HG02981 (cell line): ENCODE measurements at regions not wholly inside any gene's neighbourhood (a gene's known extent, or its start where the extent isn't known, plus 50 kb on each side); places are given as distances from the start of the nearest gene placed in this dataset.
"Not testable (repeated sequence)": the region's sequence is repeated elsewhere in the genome, so short reads cannot be mapped to it uniquely, and the experiment has no call there.

Experiments used
- ATAC-seq: cut with Tn5 transposase; IDR thresholded peaks from one replicate; pipeline ENCODE4 v1.9.1; 2021; ENCODE audit warnings: mild to moderate bottlenecking, moderate library complexity; ENCODE audit not compliant: unreplicated experiment

DNA sequence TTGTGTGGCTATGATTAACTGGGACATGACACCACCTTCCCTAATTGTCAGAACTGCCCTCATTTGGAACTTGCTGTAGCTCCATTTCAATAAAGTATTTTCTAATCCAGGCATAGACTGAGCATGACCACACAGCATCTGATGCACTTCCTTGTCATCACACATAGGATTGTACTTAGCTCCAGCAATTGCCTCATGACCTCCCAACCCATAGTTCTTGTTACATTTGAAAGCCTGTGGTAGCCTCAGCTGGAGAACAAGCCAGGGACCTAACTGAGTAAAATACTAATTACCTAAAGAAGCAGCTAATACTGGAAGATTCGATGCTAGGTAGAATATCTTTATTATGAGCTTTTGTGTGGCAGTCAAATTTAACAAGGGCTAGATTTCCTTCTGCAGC, 187.3 kb upstream of the KIF2B start:
- no peak for ATAC-seq

DNA sequence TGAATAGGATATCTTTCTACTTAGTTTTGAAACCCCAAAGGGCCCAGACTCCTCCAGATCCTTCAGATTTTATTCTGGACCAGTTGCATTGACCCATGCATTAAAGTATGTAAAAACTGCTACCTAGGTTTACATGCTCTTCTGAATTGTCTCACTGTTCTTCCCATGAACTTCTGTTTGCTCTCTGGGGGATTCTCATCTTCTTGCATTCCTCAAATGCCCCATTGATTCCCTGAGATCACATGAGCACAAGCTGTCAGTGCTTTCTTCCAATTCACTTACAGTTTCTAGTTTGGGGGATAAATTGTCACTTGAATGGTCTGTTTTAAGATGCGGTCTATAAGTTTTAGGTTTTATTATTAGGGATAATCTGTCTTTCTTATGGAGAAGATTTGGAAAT, 188.9 kb upstream of the KIF2B start:
- no peak for ATAC-seq

DNA sequence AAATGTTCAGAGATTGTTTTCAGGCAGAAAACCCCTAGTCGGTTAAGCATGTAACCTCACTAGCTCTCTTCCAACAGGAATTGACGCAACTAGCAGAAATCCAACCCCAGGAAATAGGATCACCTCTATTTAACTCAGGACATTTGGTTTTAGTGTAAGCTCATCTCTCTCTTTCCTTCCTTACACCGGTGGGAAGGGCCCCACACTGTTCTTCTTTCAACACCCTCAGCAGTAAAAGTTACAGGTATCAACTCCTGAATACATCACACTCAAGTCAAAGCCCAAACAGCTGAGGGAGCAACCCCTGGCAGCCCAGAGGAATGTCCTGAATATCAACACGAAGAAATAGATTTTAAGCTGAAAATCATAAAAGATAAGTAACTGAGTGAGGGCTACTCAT, 191.2 kb upstream of the KIF2B start:
- no peak for ATAC-seq

DNA sequence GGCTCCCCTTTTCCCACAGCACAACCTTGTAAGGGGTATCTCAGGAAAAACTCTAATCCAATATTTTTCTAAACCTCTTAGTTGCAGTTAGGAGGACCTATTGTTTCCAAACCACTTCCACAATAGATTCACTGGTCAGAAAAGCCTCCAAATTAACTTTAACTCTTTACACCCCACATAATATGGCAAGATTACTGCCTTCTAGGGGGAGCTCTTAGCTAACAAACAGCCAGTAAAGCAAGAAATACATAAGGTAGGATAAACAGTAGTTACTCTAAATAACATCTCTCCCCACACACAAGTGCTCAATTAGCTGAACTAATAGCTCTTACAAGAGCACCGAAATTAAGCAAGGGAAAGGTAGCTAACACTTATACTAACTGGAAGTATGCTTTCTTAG, 192.1 kb upstream of the KIF2B start:
- no peak for ATAC-seq

DNA sequence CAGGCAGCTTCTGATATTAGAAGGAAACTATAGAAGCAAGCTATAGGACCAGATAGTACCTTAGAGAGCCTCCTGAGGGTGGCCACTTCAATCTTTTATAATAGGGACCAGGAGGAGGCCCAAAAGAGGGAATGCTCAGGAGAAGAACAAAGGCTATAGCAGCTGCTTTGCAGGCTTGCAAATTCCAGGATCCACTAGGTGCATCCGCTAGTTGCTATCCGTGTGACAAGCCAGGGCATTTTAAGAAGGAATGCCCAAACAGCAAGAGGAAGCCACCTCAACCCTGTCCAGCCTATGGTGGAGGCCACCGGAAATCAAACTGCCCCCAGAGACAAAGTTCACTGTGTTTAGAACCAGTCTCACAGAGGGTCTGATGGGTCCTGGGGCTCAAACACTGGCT, 192.6 kb upstream of the KIF2B start:
- ATAC-seq, result no peak

DNA sequence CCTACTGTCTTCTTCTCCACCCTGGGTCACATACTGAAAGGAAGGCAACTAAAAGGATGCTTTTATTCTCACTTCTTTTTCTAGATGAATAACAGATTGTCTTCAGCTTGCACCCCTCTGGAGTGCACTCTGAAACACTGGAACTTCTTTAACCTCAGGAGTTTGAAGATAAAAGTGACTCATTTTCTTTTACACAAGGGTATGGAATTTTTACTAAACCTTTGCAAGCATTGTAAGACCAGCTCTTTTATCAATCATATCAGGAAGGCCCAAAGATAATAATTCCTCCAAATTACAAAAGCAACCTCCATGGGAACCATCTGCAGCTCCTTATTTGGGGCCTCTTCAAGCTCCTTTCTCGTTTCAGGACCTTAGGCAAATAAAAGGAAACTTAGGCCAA, 193.5 kb upstream of the KIF2B start:
- ATAC-seq, result no peak

DNA sequence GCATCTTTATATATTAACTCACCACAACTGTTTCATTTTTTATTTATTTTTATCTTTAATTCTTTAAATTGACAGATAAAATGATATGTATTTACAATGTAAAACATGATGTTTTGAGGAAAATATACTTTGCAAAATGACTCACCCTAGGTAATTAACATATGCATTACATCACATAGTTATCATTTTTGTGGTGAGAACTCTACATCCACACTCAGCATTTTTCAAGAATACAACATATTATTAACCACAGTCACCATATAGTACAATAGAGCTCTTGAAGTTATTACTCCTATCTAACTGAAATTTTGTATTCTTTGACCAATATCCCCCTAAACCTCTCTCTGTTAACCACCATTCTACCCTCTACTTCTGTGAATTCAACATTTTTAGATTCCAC, 194.7 kb upstream of the KIF2B start:
- ATAC-seq, result no peak

DNA sequence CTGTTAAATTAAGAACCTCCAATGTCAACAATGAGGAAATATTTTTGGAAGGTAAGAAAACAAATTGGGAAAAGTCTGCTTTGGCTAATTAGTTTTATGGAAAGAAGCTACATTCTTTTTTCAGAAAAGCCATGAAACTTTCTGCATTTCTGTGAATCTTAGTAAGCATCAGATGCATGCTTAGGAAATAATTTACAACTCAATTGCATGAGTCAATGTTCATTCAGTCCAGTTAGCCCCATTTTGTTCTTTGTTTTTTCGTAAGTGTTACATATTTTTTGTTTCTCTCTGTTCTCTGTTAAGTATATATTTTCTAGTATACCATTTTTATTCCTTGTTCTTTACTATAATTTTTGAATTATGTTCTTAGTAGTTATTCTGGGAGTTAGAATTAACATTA, 195.2 kb upstream of the KIF2B start:
- ATAC-seq, result no peak

DNA sequence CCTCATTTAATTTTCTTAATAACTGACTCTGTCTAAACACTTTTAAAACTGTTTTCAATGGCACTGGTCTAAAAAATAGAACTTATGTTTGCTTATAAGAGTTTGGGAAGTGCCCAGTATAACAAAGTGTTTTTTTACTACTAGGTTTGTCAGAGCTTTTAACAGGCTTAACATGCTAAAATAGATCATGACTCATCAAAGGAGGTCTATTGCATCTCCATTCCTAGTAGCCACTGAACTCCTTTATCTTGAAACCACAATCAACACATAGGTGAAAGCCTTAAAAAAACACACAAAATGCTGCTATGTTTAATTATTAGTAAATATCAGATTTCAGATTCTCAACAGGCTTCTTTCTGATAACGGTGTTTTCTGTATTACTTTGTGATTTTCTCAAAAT, 196.4 kb upstream of the KIF2B start:
- no peak for ATAC-seq

DNA sequence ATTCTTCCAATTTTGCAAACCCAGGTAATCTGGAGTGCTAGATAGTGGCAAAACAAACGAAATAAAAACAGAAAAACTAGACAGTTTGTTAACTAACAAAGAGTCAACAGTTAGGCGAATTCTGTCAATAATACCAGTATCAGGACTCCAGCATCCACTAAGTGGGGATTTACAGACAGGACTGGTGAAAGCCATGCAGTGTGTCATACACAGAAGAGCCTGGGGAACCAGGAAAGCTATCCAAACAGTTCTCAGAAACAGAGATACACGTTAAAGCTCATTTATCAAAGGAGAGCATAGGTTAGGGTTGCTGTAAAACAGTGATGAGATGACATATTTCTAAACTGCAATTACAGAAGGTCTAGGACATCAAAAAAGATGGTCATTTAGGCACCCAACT, 203.7 kb upstream of the KIF2B start:
- no peak for ATAC-seq

DNA sequence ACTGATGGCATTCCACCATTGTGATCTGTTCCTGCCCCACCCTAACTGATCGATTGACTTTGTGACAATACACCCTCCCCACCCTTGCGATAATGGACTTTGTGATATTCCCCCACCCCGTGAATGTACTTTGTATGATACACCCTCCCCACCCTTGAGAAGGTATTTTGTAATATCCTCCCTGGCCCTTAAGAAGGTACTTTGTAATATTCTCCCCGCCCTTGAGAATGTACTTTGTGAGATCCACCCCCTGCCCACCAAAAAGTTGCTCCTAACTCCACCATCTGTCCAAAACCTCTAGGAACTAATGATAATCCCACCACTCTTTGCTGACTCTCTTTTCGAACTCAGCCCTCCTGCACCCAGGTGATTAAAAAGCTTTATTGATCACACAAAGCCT, 214.5 kb upstream of the KIF2B start:
- ATAC-seq, result not testable (repeated sequence)

DNA sequence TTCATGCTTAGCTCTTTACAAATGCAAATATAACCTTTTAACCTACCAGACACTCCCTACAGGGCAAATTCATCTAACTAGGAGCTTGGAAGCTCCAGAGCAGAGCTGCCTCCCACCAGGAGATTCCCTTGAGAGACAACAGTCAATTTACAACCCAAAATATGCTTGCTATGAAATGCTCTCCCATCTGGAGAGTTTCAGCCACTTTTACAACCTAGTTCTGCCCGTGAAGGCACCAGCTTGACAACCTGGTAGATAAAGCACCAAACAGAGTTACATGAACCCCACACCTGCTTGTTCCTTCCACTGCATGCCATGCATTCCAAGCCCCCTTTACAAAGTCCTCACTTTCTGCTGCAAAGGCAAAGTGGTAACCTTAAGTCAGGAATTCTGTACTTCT, 215.3 kb upstream of the KIF2B start:
- no peak for ATAC-seq

DNA sequence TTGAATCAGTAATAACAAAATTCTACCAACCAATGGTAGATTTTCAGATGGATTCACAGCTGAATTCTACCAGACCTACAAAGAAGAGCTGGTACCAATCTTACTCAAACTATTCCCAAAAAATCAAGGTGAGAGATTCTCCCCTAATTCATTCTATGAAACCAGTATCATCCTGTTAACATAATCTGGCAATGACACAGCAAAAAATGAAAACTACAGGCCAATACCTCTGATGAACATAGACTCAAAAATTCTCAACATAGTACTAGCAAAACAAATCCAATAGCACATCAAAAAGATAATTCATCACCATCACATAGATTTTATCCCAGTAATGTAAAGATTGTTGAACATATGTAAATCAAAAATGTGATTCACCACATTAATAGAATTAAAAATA, 234.4 kb upstream of the KIF2B start:
- ATAC-seq, result no peak

DNA sequence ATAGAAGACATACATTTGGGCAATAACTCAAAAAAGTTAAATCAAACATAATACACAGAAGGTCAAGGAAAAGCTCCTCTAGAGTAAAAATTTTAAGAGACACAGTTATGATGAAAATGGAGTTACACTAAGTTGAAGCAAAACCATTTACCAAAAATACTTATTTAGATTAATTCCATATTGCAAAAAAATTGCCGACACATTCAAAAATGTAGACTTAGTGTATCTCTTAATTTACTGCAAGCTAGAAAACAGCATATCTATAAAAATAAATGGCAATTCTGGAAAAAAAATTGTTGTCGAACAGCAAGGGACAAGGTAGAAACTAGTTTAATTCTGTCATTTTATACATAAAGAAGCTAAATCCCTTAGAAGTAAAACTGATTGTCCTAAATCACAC, 248.7 kb upstream of the KIF2B start:
- ATAC-seq, result no peak

DNA sequence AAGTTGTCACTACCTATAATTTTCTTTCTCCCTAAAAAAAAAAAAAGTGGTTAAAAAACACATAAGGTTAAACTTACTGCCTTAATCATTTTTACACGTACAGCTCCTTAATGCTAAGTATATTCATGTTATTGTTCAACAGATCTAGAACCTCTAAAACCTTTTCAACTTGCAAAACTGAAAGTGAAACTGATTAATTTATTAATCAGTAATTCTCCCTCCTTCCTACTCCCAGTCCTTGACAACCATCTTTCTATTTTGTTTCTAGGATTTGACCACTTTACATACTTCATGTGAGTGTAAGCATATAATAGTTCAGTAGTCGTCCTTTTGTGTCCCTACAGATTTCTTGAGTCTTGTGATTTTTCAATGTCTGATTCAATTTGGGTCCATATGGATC, 251.4 kb upstream of the KIF2B start:
- no peak for ATAC-seq

DNA sequence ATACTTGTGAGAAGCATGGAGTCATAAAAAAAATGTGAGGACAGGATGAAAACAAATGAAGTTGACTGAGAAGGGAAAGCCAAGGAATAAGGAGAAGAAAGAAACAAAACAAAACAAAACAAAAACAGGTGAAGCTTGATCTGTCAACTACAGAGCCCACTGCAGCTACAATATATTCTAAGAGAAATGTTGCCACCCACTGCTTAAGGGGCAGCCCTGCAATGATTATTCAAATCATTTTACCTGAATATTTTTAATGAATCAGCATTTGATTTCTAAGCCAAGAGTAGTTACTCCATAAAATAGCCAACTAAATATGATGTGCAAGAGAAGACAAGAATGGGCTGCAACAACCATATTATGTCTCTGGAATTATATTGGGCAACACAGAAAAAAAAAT, 252.0 kb upstream of the KIF2B start:
- ATAC-seq, result no peak

DNA sequence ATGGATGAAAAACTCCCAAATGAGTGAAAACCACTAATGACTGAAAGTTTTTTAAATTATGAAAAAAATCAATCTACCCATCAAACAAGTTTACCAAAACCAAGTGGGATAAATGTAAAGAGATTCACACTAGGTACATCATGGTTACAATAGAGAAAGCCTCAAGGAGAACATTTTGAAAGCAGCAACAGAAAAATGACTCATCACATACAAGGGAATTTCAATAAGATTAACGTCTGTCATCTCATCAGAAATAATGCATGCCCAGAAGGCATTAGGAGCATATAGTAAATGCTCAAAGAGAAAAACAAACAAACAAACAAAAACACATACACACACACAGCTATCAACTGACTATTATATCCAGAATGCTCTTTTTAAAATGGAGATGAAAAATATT, 261.8 kb upstream of the KIF2B start:
- ATAC-seq, result no peak

DNA sequence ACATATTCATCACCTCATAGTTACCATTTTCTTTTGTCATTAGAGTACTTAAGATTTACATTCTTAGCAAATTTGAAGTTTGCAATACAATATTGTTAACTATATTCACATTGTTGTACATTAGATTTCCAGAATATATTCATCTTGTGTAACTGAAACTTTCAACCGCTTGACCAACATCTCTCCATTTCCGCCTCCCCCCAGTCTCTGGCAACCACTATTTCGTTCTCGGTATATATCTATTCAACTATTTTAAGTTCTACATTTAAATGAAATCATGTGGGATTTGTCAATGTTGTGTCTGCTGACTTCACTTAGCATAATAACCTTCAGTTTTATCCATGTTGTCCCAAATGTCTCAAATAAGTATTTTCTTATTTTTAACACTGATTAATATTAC, 274.5 kb upstream of the KIF2B start:
- no peak for ATAC-seq

DNA sequence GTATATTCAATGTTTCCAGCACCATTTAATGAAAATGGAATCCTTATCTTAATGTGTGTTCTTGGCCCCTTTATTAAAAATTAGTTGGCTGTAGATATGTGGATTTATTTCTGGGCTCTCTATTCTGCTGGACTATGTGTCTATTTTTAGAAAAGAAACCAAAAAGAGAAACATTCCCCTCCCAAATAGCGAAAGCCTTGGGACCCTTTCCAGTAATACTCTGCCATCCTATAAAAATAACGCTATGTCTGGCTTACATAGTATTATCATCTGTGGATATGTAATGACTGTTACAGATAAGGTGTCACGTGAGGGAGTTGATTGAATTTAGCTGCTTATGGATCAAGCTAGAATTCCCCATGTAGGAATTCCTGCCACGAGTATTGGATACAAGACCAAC, 279.3 kb upstream of the KIF2B start:
- ATAC-seq, result no peak

DNA sequence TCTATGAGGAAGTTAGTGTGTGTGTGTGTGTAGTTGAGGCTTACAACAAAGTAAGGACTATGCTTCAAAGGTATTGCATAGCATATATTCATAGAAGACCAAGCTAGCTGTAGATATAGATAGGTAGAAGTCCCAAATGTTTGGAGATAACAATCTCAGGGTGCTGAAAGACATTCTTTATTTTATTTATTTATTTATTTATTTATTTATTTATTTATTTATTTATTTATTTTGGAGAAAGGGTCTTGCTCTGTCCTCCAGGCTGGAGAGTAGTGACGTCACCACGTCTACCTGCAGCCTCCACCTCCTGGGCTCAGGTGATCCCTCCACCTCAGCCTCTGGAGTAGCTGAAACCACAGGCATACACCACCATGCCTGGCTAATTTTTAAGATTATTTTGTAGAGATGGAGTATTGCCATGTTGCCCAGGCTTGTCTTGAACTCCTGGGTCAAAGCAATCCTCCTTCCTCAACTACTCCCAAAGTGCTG, 284.6 kb upstream of the KIF2B start:
- no peak for ATAC-seq

DNA sequence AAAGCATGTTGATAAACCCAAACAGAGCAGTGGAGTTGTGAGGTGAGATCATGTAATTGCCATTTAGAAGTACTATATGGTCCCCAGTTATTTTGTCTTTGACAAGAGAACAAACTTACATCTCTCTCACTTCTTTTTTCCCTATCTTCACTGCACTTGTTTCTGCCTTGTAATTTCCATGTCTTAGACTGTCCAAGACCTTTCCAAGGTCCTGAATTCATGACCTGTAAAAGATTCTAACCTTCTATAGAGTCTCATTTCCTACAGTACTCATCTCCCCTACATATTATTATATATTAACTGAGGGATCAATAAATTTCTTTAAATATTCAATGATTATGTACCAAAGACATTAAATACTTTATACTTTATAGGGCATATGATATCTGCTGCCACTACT, 295.3 kb upstream of the KIF2B start:
- ATAC-seq, result no peak

DNA sequence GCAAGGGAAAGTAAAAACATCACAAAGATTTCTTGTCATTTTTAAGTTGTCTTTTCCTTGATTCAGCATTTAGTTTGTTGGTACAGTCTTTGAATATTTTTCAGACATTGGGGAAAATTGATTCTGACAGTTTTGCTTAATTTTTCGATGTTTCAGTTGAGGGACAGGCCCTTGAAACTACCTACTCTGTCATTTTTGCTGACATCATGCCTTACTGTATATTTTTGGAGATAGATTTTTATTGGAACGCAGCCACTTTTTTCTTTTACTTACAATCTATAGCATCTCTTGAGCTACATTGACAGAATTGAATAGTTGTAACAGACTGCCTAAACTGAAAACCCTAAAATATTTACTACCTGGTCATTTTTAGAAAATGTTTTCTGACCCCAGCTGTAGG, 297.1 kb upstream of the KIF2B start:
- ATAC-seq, result no peak

DNA sequence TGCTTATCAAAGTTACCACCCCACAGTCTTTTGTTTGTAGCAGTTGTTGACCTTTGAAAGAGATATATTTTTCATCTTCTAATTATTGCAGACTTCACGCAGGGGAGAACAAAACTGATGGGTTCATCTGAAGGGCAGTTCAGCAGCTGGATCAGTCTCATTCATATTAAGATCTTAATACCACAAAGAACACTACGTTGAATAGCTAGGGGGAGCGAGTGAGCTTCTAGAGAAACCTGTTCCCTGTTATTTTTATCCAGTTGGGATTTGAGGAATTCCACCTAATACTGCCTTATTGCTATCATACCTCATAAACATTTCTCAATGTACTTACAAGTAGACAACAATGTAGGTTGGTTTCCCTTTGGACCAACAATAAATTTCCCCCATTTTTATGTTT, 306.1 kb upstream of the KIF2B start:
- no peak for ATAC-seq

DNA sequence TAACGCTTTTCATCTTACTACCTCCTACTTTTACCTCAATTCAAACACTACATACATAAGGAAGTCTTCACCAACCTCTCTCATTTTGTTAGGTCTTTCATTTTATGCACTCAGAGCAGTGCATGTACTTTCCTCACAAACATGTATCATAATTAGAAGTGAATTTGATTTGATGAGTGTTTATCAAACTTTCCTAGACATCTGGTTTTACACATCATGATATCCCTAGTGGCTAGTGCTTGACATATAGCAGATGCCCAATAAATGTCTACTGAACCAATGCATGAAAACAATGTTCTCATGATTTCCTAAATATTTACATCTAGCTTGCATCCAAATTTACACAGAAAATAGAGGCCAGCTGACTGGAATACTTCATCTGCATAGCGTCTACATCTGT, 323.4 kb upstream of the KIF2B start:
- ATAC-seq, result no peak
